Endothelial cell of umbilical vein (primary cell): ENCODE measurements at regions not wholly inside any gene's neighbourhood (a gene's known extent, or its start where the extent isn't known, plus 50 kb on each side); places are given as distances from the start of the nearest gene placed in this dataset.

Experiments used
- EZH2 ChIP-seq: IDR thresholded peaks from 2 replicates; pipeline ENCODE4 v1.6.1; 2012; ENCODE audit warnings: borderline replicate concordance, low read depth, mild to moderate bottlenecking, moderate library complexity, low read length, inconsistent platforms; ENCODE audit not compliant: severe bottlenecking
- POLR2AphosphoS5 ChIP-seq: IDR thresholded peaks from 2 replicates; pipeline ENCODE4 v1.6.1; 2012; ENCODE audit warnings: low read depth, mild to moderate bottlenecking, control low read depth, low read length, moderate library complexity; ENCODE audit not compliant: insufficient read depth
- TF ChIP-seq, protein P1 (sequence below): IDR thresholded peaks from 2 replicates; pipeline ENCODE4 v1.6.1; 2011; ENCODE audit not compliant: insufficient read depth, insufficient read length
- TF ChIP-seq, protein P2 (sequence below), 2 donors: IDR thresholded peaks; 1 replicate in 1 of 2; 2 replicates in 1 of 2; pipeline ENCODE4 v1.5.1; 2011; ENCODE audit warnings: low read length in 2 of 2, mild to moderate bottlenecking in 2 of 2, moderate library complexity in 2 of 2, control low read depth in 1 of 2, inconsistent platforms in 1 of 2, low read depth in 1 of 2; ENCODE audit not compliant: insufficient read depth in 1 of 2; ENCODE audit errors: extremely low read depth in 1 of 2

DNA sequence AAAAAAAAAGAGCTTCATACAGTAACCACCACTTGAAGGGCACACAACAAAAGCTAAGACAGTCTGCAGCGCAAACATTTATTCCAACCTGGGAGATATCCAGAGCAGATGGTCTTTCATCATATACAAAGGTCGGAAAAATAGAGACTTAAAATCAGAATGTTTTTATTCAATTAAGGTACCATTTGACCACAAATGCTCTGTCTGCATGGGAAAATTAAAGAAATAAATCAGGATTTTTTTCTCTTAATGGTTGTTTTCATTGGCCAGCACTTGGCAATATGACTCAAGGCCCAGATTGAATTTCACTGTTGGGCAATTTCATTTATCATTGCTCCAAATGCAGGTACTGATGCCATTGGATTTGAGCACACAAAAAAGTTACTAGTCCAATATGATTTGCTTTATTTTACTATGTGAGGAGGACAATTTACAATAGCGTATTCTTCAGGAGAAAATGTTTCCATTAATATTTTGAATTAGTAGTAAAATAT lies 145.9 kb upstream of the AGTR1 start:
- TF ChIP-seq, protein P1, sequence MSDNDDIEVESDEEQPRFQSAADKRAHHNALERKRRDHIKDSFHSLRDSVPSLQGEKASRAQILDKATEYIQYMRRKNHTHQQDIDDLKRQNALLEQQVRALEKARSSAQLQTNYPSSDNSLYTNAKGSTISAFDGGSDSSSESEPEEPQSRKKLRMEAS = no peak
- TF ChIP-seq POLR2AphosphoS5 (no peak), EZH2 (no peak)
- TF ChIP-seq, protein P2, sequence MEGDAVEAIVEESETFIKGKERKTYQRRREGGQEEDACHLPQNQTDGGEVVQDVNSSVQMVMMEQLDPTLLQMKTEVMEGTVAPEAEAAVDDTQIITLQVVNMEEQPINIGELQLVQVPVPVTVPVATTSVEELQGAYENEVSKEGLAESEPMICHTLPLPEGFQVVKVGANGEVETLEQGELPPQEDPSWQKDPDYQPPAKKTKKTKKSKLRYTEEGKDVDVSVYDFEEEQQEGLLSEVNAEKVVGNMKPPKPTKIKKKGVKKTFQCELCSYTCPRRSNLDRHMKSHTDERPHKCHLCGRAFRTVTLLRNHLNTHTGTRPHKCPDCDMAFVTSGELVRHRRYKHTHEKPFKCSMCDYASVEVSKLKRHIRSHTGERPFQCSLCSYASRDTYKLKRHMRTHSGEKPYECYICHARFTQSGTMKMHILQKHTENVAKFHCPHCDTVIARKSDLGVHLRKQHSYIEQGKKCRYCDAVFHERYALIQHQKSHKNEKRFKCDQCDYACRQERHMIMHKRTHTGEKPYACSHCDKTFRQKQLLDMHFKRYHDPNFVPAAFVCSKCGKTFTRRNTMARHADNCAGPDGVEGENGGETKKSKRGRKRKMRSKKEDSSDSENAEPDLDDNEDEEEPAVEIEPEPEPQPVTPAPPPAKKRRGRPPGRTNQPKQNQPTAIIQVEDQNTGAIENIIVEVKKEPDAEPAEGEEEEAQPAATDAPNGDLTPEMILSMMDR (IDR thresholded peaks at IDR 0.05; ENCODE audit: extremely low read depth in 1 of 2, insufficient read depth in 1 of 2, low read depth in 1 of 2, low read length in 2 of 2) = no peak
